PC-9 (cell line): ENCODE measurements at regions not wholly inside any gene's neighbourhood (a gene's known extent, or its start where the extent isn't known, plus 50 kb on each side); places are given as distances from the start of the nearest gene placed in this dataset.

Experiments
- BruUV-seq: library from RNA; stranded (reverse); fragments of 400-500 nt; replicated peaks from 2 replicates; lab custom pipeline; 2021; lab: Mats Ljungman, UMichigan
- CTCF ChIA-PET: fragments of 300-600 bp; sonication (Branson Sonifier 250); formaldehyde crosslinking; loops from one replicate; lab custom pipeline; 2022; ENCODE audit warnings: antibody characterized with exemption; lab: Charles Lee
- POLR2A ChIA-PET: fragments of 300-600 bp; sonication (Branson Sonifier 250); formaldehyde crosslinking; loops from one replicate; lab custom pipeline; 2022; ENCODE audit warnings: antibody characterized with exemption; ENCODE audit not compliant: unreplicated experiment; lab: Charles Lee
- DNase-seq, 2 experiments: peaks; one replicate each; pipeline versions ENCODE4 v3.0.0 to v3.0.0-alpha.2; 2015 to 2022; ENCODE audit warnings: mixed read lengths in 1 of 2
- H2AFZ ChIP-seq: fragments of 200-600 bp; sonication (generic); 2 replicates; pipeline ENCODE4 v1.8.1; 2017; ENCODE audit warnings: antibody characterized with exemption
- H3F3A ChIP-seq: fragments of 200-600 bp; sonication (generic); 2 replicates; pipeline ENCODE4 v1.8.1; 2017; ENCODE audit warnings: antibody characterized with exemption, mild to moderate bottlenecking, low read depth; ENCODE audit not compliant: insufficient read depth
- H3K27ac ChIP-seq: fragments of 200-600 bp; sonication (generic); 2 replicates; pipeline ENCODE4 v1.6.1; 2016; ENCODE audit warnings: mixed run types
- H3K27me3 ChIP-seq: fragments of 200-600 bp; sonication (generic); 2 replicates; pipeline ENCODE4 v1.6.1; 2016; ENCODE audit warnings: low read depth, mixed run types; ENCODE audit not compliant: insufficient read depth
- H3K36me3 ChIP-seq: fragments of 200-600 bp; sonication (generic); 2 replicates; pipeline ENCODE4 v1.6.1; 2016; ENCODE audit warnings: low read depth, mixed run types
- H3K4me1 ChIP-seq: fragments of 200-600 bp; sonication (generic); replicated peaks from 2 replicates; pipeline ENCODE4 v1.6.1; 2016; ENCODE audit warnings: mixed run types; ENCODE audit not compliant: insufficient read depth
- H3K4me2 ChIP-seq: fragments of 200-600 bp; sonication (generic); 2 replicates; pipeline ENCODE4 v1.6.1; 2017; ENCODE audit warnings: mixed run types
- H3K4me3 ChIP-seq: fragments of 200-600 bp; sonication (generic); 2 replicates; pipeline ENCODE4 v1.6.1; 2016; ENCODE audit warnings: mixed run types
- H3K79me2 ChIP-seq: fragments of 200-600 bp; sonication (generic); 2 replicates; pipeline ENCODE4 v1.6.1; 2017; ENCODE audit warnings: low read depth, mixed run types
- H3K9me2 ChIP-seq: fragments of 200-600 bp; sonication (generic); 2 replicates; pipeline ENCODE4 v1.8.1; 2017; ENCODE audit warnings: mild to moderate bottlenecking; ENCODE audit not compliant: insufficient read depth
- H3K9me3 ChIP-seq: fragments of 200-600 bp; sonication (generic); 2 replicates; pipeline ENCODE4 v1.8.1; 2016; ENCODE audit warnings: low read depth; ENCODE audit not compliant: insufficient read depth
- H4K20me1 ChIP-seq: fragments of 200-600 bp; sonication (generic); 2 replicates; pipeline ENCODE4 v1.8.1; 2017; ENCODE audit not compliant: insufficient read depth
- EZH2 ChIP-seq: fragments of 200-600 bp; sonication (generic); IDR thresholded peaks from 2 replicates; pipeline ENCODE4 v1.8.0; 2017; ENCODE audit warnings: antibody characterized with exemption, low read depth
- intact Hi-C: fragments of 100-400 bp; cut with micrococcal nuclease; formaldehyde crosslinking; loops from one replicate; pipeline ENCODE4 v1.10.0; 2022; ENCODE audit not compliant: unreplicated experiment
- TF ChIP-seq, protein P1 (sequence below): fragments of 200-600 bp; sonication (generic); conservative IDR thresholded peaks from 2 replicates; pipeline ENCODE4 v1.6.1; 2017; ENCODE audit warnings: mixed run types, antibody characterized with exemption, mild to moderate bottlenecking, moderate library complexity

DNA sequence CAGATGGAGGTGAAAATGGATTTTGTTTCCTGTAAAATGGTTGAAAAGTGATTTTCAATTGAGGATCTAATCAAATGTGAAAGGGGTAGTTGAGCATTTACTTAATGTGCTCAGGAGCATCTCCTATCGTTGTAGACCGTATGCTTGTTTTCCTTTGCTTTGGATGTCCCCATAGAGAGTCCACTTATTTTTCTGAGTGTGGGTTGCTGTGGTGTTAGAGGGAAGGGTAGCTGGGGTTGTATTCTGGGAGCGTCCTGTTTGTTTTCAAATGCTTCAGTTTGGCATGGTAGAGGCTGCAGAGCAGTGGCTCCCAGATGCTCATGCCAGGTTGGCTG, 154.1 kb downstream of the MAT2B start:
- no peaks in the 10 kb centered on the region for H3K79me2 ChIP-seq
- CTCF ChIA-PET: no interaction called here
- H3K4me3 ChIP-seq: no peak overlapping the region
- no peak overlapping the region for H3K27ac ChIP-seq
- no peaks in the 10 kb centered on the region for H3F3A ChIP-seq
- no peak overlapping the region for H2AFZ ChIP-seq
- TF ChIP-seq, protein P1, sequence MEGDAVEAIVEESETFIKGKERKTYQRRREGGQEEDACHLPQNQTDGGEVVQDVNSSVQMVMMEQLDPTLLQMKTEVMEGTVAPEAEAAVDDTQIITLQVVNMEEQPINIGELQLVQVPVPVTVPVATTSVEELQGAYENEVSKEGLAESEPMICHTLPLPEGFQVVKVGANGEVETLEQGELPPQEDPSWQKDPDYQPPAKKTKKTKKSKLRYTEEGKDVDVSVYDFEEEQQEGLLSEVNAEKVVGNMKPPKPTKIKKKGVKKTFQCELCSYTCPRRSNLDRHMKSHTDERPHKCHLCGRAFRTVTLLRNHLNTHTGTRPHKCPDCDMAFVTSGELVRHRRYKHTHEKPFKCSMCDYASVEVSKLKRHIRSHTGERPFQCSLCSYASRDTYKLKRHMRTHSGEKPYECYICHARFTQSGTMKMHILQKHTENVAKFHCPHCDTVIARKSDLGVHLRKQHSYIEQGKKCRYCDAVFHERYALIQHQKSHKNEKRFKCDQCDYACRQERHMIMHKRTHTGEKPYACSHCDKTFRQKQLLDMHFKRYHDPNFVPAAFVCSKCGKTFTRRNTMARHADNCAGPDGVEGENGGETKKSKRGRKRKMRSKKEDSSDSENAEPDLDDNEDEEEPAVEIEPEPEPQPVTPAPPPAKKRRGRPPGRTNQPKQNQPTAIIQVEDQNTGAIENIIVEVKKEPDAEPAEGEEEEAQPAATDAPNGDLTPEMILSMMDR: no peak
- no peak for TF ChIP-seq EZH2
- H3K36me3 ChIP-seq: no peaks in the 10 kb centered on the region
- no peak overlapping the region for H3K4me2 ChIP-seq
- POLR2A ChIA-PET: no interaction called here
- H3K9me3 ChIP-seq: no peaks in the 10 kb centered on the region
- no peaks in the 10 kb centered on the region for H3K9me2 ChIP-seq
- no peaks in the 10 kb centered on the region for H3K4me1 ChIP-seq
- 0 out of 2 replicates have a peak, but pooled peaks cover 4% of the 10 kb centered on the region for H3K27me3 ChIP-seq
- DNase-seq: no peak
- no TSS peak for BruUV-seq
- intact Hi-C loops: no loop called here
- no peaks in the 10 kb centered on the region for H4K20me1 ChIP-seq

DNA sequence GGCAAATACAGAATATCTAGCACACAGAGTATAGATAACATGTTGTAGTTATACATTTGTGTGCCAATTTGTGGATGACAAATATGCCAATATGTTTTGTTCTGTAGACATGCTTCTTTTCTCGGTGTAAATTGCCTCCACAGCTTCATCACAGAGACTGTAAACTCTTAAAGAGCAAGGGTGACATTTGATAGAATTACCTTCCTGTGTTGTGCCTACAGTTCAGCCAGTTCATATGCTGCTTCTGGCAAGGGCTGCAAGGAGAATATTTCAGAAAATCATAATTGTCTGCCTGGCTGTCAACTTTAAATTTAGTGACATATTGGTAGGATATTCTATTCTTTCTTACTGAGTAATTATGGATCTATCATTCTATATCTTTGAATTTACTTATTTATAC, 155.1 kb downstream of the MAT2B start:
- Histone ChIP-seq H3K27ac (no peak overlapping the region), H4K20me1 (no peaks in the 10 kb centered on the region), H3F3A (no peaks in the 10 kb centered on the region), H3K9me2 (no peaks in the 10 kb centered on the region), H3K9me3 (no peaks in the 10 kb centered on the region), H3K27me3 (0 out of 2 replicates have a peak, but pooled peaks cover 4% of the 10 kb centered on the region), H3K79me2 (no peaks in the 10 kb centered on the region), H3K4me3 (no peak overlapping the region), H3K4me2 (no peak overlapping the region), H3K36me3 (no peaks in the 10 kb centered on the region), H2AFZ (no peak overlapping the region), H3K4me1 (no peaks in the 10 kb centered on the region)
- CTCF ChIA-PET: no interaction called here
- no peak for TF ChIP-seq EZH2
- TF ChIP-seq, protein P1: no peak
- DNase-seq: no peak
- POLR2A ChIA-PET: no interaction called here
- intact Hi-C loops: no loop called here
- no TSS peak for BruUV-seq

DNA sequence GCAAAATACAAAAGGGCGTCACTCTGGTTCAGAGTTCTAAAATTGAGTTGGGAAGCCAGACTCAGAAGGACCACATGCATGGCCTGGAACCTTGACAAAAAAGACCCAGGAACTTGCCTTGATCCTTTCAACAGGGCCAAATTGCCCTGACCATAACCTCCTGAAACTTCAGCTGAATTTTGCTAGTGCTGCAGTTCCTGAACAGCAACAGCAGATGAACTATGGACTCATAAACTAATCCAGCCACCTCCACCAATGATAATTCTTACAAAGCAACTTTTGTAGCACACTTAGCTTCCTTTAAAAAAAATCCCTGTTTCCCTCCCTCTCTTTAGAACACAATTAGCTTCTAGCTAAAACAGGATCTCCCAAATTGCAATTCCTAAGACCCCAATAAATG, 155.9 kb downstream of the MAT2B start:
- CTCF ChIA-PET: no interaction called here
- H3K4me1 ChIP-seq: no peaks in the 10 kb centered on the region
- H3K36me3 ChIP-seq: no peaks in the 10 kb centered on the region
- POLR2A ChIA-PET: no interaction called here
- BruUV-seq: no TSS peak
- H3F3A ChIP-seq: no peaks in the 10 kb centered on the region
- no peak for TF ChIP-seq EZH2
- TF ChIP-seq, protein P1: no peak
- H4K20me1 ChIP-seq: no peaks in the 10 kb centered on the region
- H3K4me2 ChIP-seq: no peak overlapping the region
- H2AFZ ChIP-seq: no peak overlapping the region
- no peak overlapping the region for H3K27ac ChIP-seq
- H3K27me3 ChIP-seq: 0 out of 2 replicates have a peak, but pooled peaks cover 4% of the 10 kb centered on the region
- H3K79me2 ChIP-seq: no peaks in the 10 kb centered on the region
- intact Hi-C loops: no loop called here
- H3K9me2 ChIP-seq: no peaks in the 10 kb centered on the region
- H3K9me3 ChIP-seq: no peaks in the 10 kb centered on the region
- no peak overlapping the region for H3K4me3 ChIP-seq
- DNase-seq: no peak
